CD4-positive, alpha-beta T cell (primary cell): ENCODE measurements at regions not wholly inside any gene's neighbourhood (a gene's known extent, or its start where the extent isn't known, plus 50 kb on each side); places are given as distances from the start of the nearest gene placed in this dataset.

Experiments
- ATAC-seq: fragments of 200-7000 bp; cut with Tn5 transposase; one replicate; pipeline ENCODE4 v1.10.0; 2022; ENCODE audit warnings: mild to moderate bottlenecking; ENCODE audit not compliant: poor library complexity
- CTCF ChIA-PET: fragments of 350-600 bp; sonication (Branson Sonifier 250); formaldehyde crosslinking; loops from one replicate; lab custom pipeline; 2021; ENCODE audit warnings: antibody characterized with exemption, inconsistent platforms; lab: Charles Lee
- POLR2A ChIA-PET: fragments of 350-600 bp; sonication (Branson Sonifier 250); formaldehyde crosslinking; loops from one replicate; lab custom pipeline; 2021; ENCODE audit warnings: antibody characterized with exemption, inconsistent platforms; lab: Charles Lee
- DNase-seq, 14 experiments: peaks; one replicate each; pipeline ENCODE4 v3.0.0-alpha.2; 2013 to 2020; ENCODE audit warnings: mixed read lengths in 2 of 14
- H3K27ac ChIP-seq, 2 donors: one replicate each; pipeline versions ENCODE4 v1.5.1 to v1.7.0; 2013; ENCODE audit warnings: low read length in 2 of 2, low read depth in 1 of 2, mild to moderate bottlenecking in 1 of 2
- H3K27me3 ChIP-seq, 2 experiments: 1 replicate in 1 of 2; 2 replicates in 1 of 2; pipeline versions ENCODE4 v1.6.1 to v1.7.0; 2013; ENCODE audit warnings: low read length in 2 of 2, control low read depth in 1 of 2, mild to moderate bottlenecking in 1 of 2, moderate library complexity in 1 of 2; ENCODE audit not compliant: insufficient read depth in 2 of 2, control insufficient read depth in 1 of 2
- H3K36me3 ChIP-seq: one replicate; pipeline ENCODE4 v1.6.1; 2013; ENCODE audit warnings: low read length, control low read depth; ENCODE audit not compliant: insufficient read depth
- H3K4me1 ChIP-seq: one replicate; pipeline ENCODE4 v1.6.1; 2013; ENCODE audit warnings: low read length, control low read depth; ENCODE audit not compliant: insufficient read depth
- H3K4me3 ChIP-seq: one replicate; pipeline ENCODE4 v1.5.1; 2013; ENCODE audit warnings: mild to moderate bottlenecking, low read length, moderate library complexity
- H3K9me3 ChIP-seq, 2 experiments: 1 replicate in 1 of 2; 2 replicates in 1 of 2; pipeline versions ENCODE4 v1.6.1 to v1.7.0; 2013; ENCODE audit warnings: low read length in 2 of 2, mild to moderate bottlenecking in 2 of 2, control low read depth in 1 of 2, moderate library complexity in 1 of 2; ENCODE audit not compliant: control insufficient read depth in 1 of 2, insufficient read depth in 1 of 2
- H3K27ac Mint-ChIP-seq: one replicate; pipeline ENCODE4 v1.8.0; 2020; ENCODE audit warnings: mixed read lengths
- H3K27me3 Mint-ChIP-seq: one replicate; pipeline ENCODE4 v1.8.0; 2021; ENCODE audit warnings: mixed read lengths
- H3K36me3 Mint-ChIP-seq: one replicate; pipeline ENCODE4 v1.8.0; 2021; ENCODE audit warnings: low read depth, mixed read lengths
- H3K4me1 Mint-ChIP-seq: one replicate; pipeline ENCODE4 v1.8.0; 2021; ENCODE audit warnings: low read depth, mixed read lengths
- H3K4me3 Mint-ChIP-seq: one replicate; pipeline ENCODE4 v1.8.0; 2020; ENCODE audit warnings: mild to moderate bottlenecking, mixed read lengths
- H3K9me3 Mint-ChIP-seq: one replicate; pipeline ENCODE4 v1.8.0; 2020; ENCODE audit warnings: mixed read lengths
- intact Hi-C, 2 experiments: fragments of 100-400 bp; cut with DNase I in 1 of 2; cut with micrococcal nuclease in 1 of 2; formaldehyde crosslinking; loops; one replicate each; pipeline versions ENCODE4 v1.15.1 to v1.9.0; 2023 to 2025; cut with DNase I, micrococcal nuclease
- TF ChIP-seq, protein P1 (sequence below): fragments of 200-600 bp; IDR thresholded peaks from one replicate; pipeline ENCODE4 v1.8.0; 2022; ENCODE audit warnings: antibody characterized with exemption, mild to moderate bottlenecking

DNA sequence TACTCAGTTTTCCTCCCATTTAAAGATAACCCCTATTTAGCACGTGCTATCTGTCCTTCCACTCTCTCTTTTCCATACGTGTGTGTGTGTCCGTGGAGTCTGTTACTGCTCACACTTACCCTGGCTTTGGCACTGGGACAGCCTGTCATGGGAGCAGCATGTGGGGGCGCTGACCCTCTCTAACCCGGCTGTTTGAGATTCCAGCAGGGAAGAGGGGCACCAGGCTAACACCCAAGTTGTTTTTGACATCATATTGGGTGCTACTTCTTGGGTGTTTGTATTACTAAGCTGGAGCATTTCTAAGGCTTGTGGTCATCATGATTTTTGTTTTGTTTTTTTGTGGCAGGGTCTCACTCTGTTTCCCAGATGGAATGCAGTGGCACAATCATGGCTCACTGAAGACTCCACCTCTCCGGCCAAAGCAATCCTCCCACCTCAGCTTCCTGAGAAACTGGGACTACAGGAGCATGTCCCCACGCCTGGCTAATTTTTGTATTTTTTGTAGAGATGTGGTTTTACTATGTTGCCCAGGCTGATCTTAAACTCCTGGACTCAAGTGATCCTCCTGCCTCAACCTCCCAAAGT, 56.9 kb upstream of the SIMC1 start:
- Mint-ChIP-seq H3K4me1 (no peaks in the 10 kb centered on the region), H3K27me3 (peaks cover 64% of the 10 kb centered on the region), H3K27ac (no peak overlapping the region), H3K4me3 (no peak overlapping the region), H3K36me3 (no peaks in the 10 kb centered on the region), H3K9me3 (peaks cover 3% of the 10 kb centered on the region)
- ATAC-seq (no peak), DNase-seq (no peak)
- ChIA-PET CTCF (no interaction called here), POLR2A (no interaction called here)
- Histone ChIP-seq H3K9me3 (peaks cover 0 to 9% of the 10 kb centered on the region in 2 experiments), H3K27me3 (peaks cover 3 to 17% of the 10 kb centered on the region in 2 experiments), H3K4me1 (no peaks in the 10 kb centered on the region), H3K4me3 (no peak overlapping the region), H3K27ac (no peak overlapping the region), H3K36me3 (no peaks in the 10 kb centered on the region)
- TF ChIP-seq, protein P1, sequence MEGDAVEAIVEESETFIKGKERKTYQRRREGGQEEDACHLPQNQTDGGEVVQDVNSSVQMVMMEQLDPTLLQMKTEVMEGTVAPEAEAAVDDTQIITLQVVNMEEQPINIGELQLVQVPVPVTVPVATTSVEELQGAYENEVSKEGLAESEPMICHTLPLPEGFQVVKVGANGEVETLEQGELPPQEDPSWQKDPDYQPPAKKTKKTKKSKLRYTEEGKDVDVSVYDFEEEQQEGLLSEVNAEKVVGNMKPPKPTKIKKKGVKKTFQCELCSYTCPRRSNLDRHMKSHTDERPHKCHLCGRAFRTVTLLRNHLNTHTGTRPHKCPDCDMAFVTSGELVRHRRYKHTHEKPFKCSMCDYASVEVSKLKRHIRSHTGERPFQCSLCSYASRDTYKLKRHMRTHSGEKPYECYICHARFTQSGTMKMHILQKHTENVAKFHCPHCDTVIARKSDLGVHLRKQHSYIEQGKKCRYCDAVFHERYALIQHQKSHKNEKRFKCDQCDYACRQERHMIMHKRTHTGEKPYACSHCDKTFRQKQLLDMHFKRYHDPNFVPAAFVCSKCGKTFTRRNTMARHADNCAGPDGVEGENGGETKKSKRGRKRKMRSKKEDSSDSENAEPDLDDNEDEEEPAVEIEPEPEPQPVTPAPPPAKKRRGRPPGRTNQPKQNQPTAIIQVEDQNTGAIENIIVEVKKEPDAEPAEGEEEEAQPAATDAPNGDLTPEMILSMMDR, result no peak
- intact Hi-C loops, result no loop called here

DNA sequence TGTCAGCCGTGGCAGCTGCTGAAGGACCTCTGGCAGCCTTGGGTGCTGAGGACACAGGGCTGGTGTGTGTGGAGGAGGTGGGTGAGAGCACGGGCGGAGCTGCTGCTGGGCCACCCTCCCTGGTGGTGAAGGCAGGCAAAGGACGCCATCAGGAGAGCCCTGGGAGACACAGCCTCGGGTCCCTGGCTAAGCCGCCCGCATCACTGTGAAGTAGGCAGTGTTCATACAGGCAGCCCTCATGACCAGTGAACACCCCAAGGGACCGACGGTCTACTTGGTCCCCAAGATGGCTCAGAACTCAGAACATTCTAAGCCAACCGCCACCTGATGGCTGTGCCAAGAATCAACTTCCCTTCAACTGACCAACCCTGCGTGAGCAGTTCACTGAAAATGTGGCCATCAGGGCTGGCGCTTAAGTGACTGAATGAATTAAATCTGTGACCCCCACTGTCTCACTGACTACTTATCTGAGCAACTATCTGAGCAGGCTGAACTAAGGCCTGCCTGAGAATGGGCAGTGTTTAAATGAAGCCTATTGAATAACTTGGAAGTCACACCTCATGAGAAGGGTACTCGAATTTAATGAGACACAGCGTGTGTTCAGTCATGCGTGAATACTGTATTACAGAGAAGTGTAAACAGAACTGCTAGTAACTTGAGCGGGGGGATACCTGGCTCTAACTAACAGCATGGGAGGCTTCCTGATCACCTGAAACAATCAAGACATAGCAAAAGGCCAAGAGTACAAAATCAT, 54.7 kb upstream of the SIMC1 start:
- H3K36me3 Mint-ChIP-seq, result no peaks in the 10 kb centered on the region
- H3K27ac ChIP-seq, result no peak overlapping the region
- TF ChIP-seq, protein P1, result no peak
- intact Hi-C loops, result no loop called here
- H3K9me3 ChIP-seq, result peaks cover 0 to 4% of the 10 kb centered on the region in 2 experiments
- H3K9me3 Mint-ChIP-seq, result peaks cover 3% of the 10 kb centered on the region
- no peak overlapping the region for H3K4me3 Mint-ChIP-seq
- no peaks in the 10 kb centered on the region for H3K4me1 ChIP-seq
- peaks cover 0 to 5% of the 10 kb centered on the region in 2 experiments for H3K27me3 ChIP-seq
- DNase-seq, result no peak
- H3K4me1 Mint-ChIP-seq, result no peaks in the 10 kb centered on the region
- CTCF ChIA-PET, result no interaction called here
- H3K27ac Mint-ChIP-seq, result no peak overlapping the region
- H3K4me3 ChIP-seq, result no peak overlapping the region
- POLR2A ChIA-PET, result no interaction called here
- peaks cover 43% of the 10 kb centered on the region for H3K27me3 Mint-ChIP-seq
- H3K36me3 ChIP-seq, result no peaks in the 10 kb centered on the region
- no peak for ATAC-seq

DNA sequence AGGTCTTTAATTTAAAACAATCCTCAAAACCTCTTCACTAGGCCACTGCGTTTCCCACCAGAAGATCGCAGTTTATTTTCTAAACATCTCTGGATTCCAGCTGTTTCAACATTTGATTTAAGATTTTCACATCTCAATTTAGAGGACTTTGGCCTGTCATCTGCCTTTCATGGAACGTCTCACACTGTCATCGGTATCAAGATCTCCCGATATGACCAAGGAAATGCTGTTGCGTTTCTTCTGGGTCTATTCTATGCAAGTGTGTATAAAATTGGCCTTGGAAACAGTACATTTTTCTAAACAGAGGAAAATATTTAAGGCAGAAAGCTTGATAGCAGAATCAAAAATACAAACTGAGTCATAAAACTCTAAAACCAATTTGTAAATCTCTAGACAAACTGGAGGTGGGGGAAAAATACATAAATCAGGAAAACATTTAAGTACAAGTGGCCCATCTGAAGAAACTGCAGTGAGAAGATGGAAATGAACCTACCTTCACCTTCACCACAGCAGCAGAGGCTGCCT, 53.6 kb upstream of the SIMC1 start:
- H3K27me3 ChIP-seq, result no peaks in the 10 kb centered on the region
- no peak for ATAC-seq
- no peak overlapping the region for H3K4me3 ChIP-seq
- H3K4me1 Mint-ChIP-seq, result no peaks in the 10 kb centered on the region
- no peaks in the 10 kb centered on the region for H3K9me3 ChIP-seq
- H3K27ac ChIP-seq, result no peak overlapping the region
- H3K27ac Mint-ChIP-seq, result no peak overlapping the region
- intact Hi-C loops, result no loop called here
- no peaks in the 10 kb centered on the region for H3K36me3 Mint-ChIP-seq
- H3K4me3 Mint-ChIP-seq, result no peak overlapping the region
- no peaks in the 10 kb centered on the region for H3K9me3 Mint-ChIP-seq
- DNase-seq, result no peak
- H3K36me3 ChIP-seq, result no peaks in the 10 kb centered on the region
- TF ChIP-seq, protein P1, result no peak
- ChIA-PET CTCF (no interaction called here), POLR2A (no interaction called here)
- H3K27me3 Mint-ChIP-seq, result peaks cover 32% of the 10 kb centered on the region
- H3K4me1 ChIP-seq, result no peaks in the 10 kb centered on the region
